ENCODE measurements at regions not wholly inside any gene's neighbourhood (a gene's known extent, or its start where the extent isn't known, plus 50 kb on each side); places are given as distances from the start of the nearest gene placed in this dataset.

GRCh38 chr21:15352009-15352408 lies 287.2 kb upstream of the NRIP1 start (continued):
- TF ChIP-seq ZNF462 (CRISPR knock-in tag; IDR thresholded peaks at IDR 0.05) (no peak), POLR2AphosphoS5 (IDR thresholded peaks at IDR 0.05; ENCODE audit: low read depth) (no peak), REST (IDR thresholded peaks at IDR 0.05; ENCODE audit: unreplicated experiment) (no peak), EZH2phosphoT487 (IDR thresholded peaks at IDR 0.05; ENCODE audit: unreplicated experiment) (no peak), STAT1 (IDR thresholded peaks at IDR 0.05; ENCODE audit: unreplicated experiment) (no peak)

- Mint-ChIP-seq H3K4me1 (peaks cover 6% of the 10 kb centered on the region; the same call in 1 of the 3 replicates), H3K27ac (no peak overlapping the region), H3K27me3 (ENCODE audit: insufficient read depth, low read depth, poor library complexity) (no peaks in the 10 kb centered on the region), H3K36me3 (ENCODE audit: low read depth) (no peaks in the 10 kb centered on the region; the same call in 2 of the 3 replicates), H3K9me3 (no peaks in the 10 kb centered on the region; the same call in 2 of the 3 replicates), H3K4me3 (no peak overlapping the region)
- H3K27ac ChIP-seq (ENCODE audit: low read depth): no peak overlapping the region
- DNase-seq (ENCODE audit: low spot score) (no peak), ATAC-seq (no peak)
- peaks cover 4% of the 10 kb centered on the region; the same call in 1 of the 2 replicates for H3K9me2 ChIP-seq (ENCODE audit: insufficient read depth)
- H3K27me3 ChIP-seq (ENCODE audit: insufficient read depth): no peaks in the 10 kb centered on the region
- no peak overlapping the region for H3K4me3 ChIP-seq
- H3K79me2 ChIP-seq (replicated peaks; ENCODE audit: insufficient read depth): no peaks in the 10 kb centered on the region
- no peaks in the 10 kb centered on the region for H3F3A ChIP-seq (replicated peaks; ENCODE audit: low read depth)
- no peak overlapping the region for H3K4me2 ChIP-seq
- H2AFZ ChIP-seq: no peak overlapping the region
- no peaks in the 10 kb centered on the region for H3K4me1 ChIP-seq (ENCODE audit: insufficient read depth)
- H3K36me3 ChIP-seq (ENCODE audit: insufficient read depth): no peaks in the 10 kb centered on the region
- H4K20me1 ChIP-seq (replicated peaks; ENCODE audit: insufficient read depth): no peaks in the 10 kb centered on the region
- TF ChIP-seq NANOG (IDR thresholded peaks at IDR 0.05; ENCODE audit: borderline replicate concordance) (no peak), EZH2phosphoT487 (IDR thresholded peaks at IDR 0.05; ENCODE audit: unreplicated experiment) (no peak), ZNF462 (CRISPR knock-in tag; IDR thresholded peaks at IDR 0.05) (no peak)
Measured at GRCh38 chr21:15353546-15353945, 288.7 kb upstream of the NRIP1 start.

Measured in GM23338 (cell line).